ENCODE measurements at regions not wholly inside any gene's neighbourhood (a gene's known extent, or its start where the extent isn't known, plus 50 kb on each side); places are given as distances from the start of the nearest gene placed in this dataset.

- TF ChIP-seq CTCF (IDR thresholded peaks at IDR 0.05): no peak
- no peak for TF ChIP-seq EP300 (IDR thresholded peaks at IDR 0.05)
- TF ChIP-seq POLR2A (IDR thresholded peaks at IDR 0.05): no peak
Measured at GRCh38 chrY:10987626-10988025, 1459.9 kb downstream of the TSPY10 start.
